GM19438 (cell line): ENCODE measurements at regions not wholly inside any gene's neighbourhood (a gene's known extent, or its start where the extent isn't known, plus 50 kb on each side); places are given as distances from the start of the nearest gene placed in this dataset.
A peak's percentile ranks its signal among the peaks of the same experiment; 100 is the strongest.
"Not testable (repeated sequence)": the region's sequence is repeated elsewhere in the genome, so short reads cannot be mapped to it uniquely, and the experiment has no call there.

Experiments used
- ATAC-seq: cut with Tn5 transposase; IDR thresholded peaks from one replicate; pipeline ENCODE4 v1.9.1; 2021; ENCODE audit warnings: low read depth; ENCODE audit not compliant: unreplicated experiment

GRCh38 chr1:186775881-186776560 is 52.7 kb upstream of the PLA2G4A start:
- no peak for ATAC-seq

- no peak for ATAC-seq
These were observed 53.7 kb upstream of the PLA2G4A start for GRCh38 chr1:186775036-186775435.

GRCh38 chr1:186772228-186772627 is 56.5 kb upstream of the PLA2G4A start:
- ATAC-seq: peak; percentile 54

- no peak for ATAC-seq
These were observed 58.3 kb upstream of the PLA2G4A start for GRCh38 chr1:186770421-186770820.

- peak; percentile 78 for ATAC-seq
These were observed 59.8 kb upstream of the PLA2G4A start for GRCh38 chr1:186768906-186769305.

- ATAC-seq: no peak
These were observed 63.3 kb upstream of the PLA2G4A start for GRCh38 chr1:186765446-186765845.

- ATAC-seq: no peak
These were observed 65.6 kb upstream of the PLA2G4A start for GRCh38 chr1:186763107-186763506.

- ATAC-seq: no peak
These were observed 66.1 kb upstream of the PLA2G4A start for GRCh38 chr1:186762653-186763052.

- peak; percentile 71 for ATAC-seq
These were observed 67.4 kb upstream of the PLA2G4A start for GRCh38 chr1:186761358-186761757.

- ATAC-seq: no peak
These were observed 68.3 kb upstream of the PLA2G4A start for GRCh38 chr1:186760446-186760845.

- ATAC-seq: not testable (repeated sequence)
These were observed 69.7 kb upstream of the PLA2G4A start for GRCh38 chr1:186758896-186759606.

GRCh38 chr1:186757851-186758250 is 70.9 kb upstream of the PLA2G4A start:
- ATAC-seq: no peak

GRCh38 chr1:186754542-186755145 is 74.1 kb upstream of the PLA2G4A start:
- no peak for ATAC-seq

- no peak for ATAC-seq
These were observed 73.0 kb upstream of the PTGS2 start for GRCh38 chr1:186753241-186753640.

GRCh38 chr1:186750257-186750656 is 70.0 kb upstream of the PTGS2 start:
- ATAC-seq: no peak

GRCh38 chr1:186749820-186750219 is 69.6 kb upstream of the PTGS2 start:
- no peak for ATAC-seq

- no peak for ATAC-seq
These were observed 67.4 kb upstream of the PTGS2 start for GRCh38 chr1:186747661-186748060.

- no peak for ATAC-seq
These were observed 65.4 kb upstream of the PTGS2 start for GRCh38 chr1:186745531-186746146.

GRCh38 chr1:186741640-186742039 is 61.4 kb upstream of the PTGS2 start:
- ATAC-seq: no peak

GRCh38 chr1:186740324-186740723 is 60.1 kb upstream of the PTGS2 start:
- ATAC-seq: no peak

- no peak for ATAC-seq
These were observed 59.3 kb upstream of the PTGS2 start for GRCh38 chr1:186739515-186739914.
